GM10248 (cell line): ENCODE measurements at regions not wholly inside any gene's neighbourhood (a gene's known extent, or its start where the extent isn't known, plus 50 kb on each side); places are given as distances from the start of the nearest gene placed in this dataset.

Experiments
- CTCF ChIA-PET: fragments of 300-600 bp; sonication (Branson Sonifier 250); formaldehyde crosslinking; extraction: SDS; loops from one replicate; lab custom pipeline; 2021; ENCODE audit warnings: antibody characterized with exemption; lab: Yijun Ruan, JAX
- POLR2A ChIA-PET: fragments of 350-650 bp; sonication (Branson Sonifier 250); formaldehyde crosslinking; extraction: SDS; loops from one replicate; lab custom pipeline; 2020; ENCODE audit warnings: antibody characterized with exemption; lab: Yijun Ruan, JAX
- DNase-seq: peaks from one replicate; pipeline ENCODE4 v3.0.0; 2012; ENCODE audit errors: extremely low spot score
- TF ChIP-seq, protein P1 (sequence below): IDR thresholded peaks from 2 replicates; pipeline ENCODE4 v1.5.1; 2012; ENCODE audit warnings: mild to moderate bottlenecking, low read depth; ENCODE audit errors: extremely low read depth, missing control alignments, control extremely low read depth

DNA sequence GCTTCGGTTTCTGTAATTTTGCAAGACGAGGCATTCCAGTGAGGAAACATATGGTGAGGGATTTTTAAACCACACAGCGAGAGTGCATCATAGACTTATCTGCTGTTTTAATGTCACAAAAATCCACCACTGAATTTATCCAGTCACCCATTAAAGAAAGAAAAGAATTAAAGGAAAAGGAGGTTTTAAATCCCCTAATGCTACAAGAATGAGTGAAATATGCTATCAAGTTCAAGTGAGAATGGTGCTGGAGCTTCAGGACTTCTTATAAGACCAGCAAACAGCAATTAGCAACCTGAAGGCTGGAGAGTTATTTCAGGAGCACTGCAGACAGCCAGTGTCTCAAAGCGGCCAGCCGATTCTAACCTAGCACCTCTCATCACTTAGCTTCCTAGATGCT lies 439.1 kb upstream of the MGMT start:
- TF ChIP-seq, protein P1, sequence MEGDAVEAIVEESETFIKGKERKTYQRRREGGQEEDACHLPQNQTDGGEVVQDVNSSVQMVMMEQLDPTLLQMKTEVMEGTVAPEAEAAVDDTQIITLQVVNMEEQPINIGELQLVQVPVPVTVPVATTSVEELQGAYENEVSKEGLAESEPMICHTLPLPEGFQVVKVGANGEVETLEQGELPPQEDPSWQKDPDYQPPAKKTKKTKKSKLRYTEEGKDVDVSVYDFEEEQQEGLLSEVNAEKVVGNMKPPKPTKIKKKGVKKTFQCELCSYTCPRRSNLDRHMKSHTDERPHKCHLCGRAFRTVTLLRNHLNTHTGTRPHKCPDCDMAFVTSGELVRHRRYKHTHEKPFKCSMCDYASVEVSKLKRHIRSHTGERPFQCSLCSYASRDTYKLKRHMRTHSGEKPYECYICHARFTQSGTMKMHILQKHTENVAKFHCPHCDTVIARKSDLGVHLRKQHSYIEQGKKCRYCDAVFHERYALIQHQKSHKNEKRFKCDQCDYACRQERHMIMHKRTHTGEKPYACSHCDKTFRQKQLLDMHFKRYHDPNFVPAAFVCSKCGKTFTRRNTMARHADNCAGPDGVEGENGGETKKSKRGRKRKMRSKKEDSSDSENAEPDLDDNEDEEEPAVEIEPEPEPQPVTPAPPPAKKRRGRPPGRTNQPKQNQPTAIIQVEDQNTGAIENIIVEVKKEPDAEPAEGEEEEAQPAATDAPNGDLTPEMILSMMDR: no peak
- CTCF ChIA-PET: interaction anchor here (1.0 kb wide), 1 partner anchor 930 kb away, joined by 3 read pairs; no protein-coding TSS in a partner anchor
- no peak for DNase-seq
- POLR2A ChIA-PET: no interaction called here

DNA sequence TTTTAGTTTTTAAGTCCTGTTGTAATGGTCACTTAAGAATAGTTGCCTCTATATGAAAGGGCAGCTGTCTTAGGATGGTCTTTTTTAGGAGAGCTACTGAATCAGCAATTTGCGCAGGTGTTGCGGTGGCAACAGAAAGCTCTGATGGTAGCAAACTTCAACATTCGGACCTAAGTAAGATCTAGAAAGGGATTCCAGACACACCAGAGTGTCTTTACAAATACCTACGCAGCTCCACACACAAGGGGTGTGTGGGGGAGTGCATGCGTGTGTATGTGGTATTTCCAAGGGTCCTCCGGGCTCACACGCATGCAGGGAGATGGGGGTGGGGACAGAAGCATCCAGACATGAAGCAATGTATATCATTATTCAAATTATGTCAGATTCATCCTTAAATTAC lies 438.6 kb upstream of the MGMT start:
- CTCF ChIA-PET: interaction anchor here (1.0 kb wide), 1 partner anchor 929 kb away, joined by 3 read pairs; no protein-coding TSS in a partner anchor
- DNase-seq: no peak
- TF ChIP-seq, protein P1: no peak
- POLR2A ChIA-PET: no interaction called here

DNA sequence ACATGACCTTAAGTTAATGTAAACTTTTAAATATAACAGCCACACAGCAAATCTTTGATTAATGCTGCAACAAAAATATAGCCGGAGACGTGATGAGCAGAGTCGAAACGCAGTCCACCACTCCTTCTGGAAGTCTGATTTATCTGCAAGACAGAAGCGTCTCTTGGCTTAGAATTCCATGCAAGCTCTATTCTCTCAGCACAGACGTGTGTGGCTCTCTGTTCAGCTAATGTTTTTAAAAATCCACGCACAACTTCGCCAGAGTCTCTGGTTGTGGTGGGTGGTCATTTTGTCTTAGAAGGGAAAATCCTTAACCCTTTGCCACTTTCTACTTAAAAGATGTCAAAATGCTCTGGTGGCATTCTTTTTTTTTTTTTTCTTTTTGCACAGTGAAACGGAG lies 438.0 kb upstream of the MGMT start:
- ChIA-PET CTCF (no interaction called here), POLR2A (no interaction called here)
- no peak for DNase-seq
- TF ChIP-seq, protein P1: no peak

DNA sequence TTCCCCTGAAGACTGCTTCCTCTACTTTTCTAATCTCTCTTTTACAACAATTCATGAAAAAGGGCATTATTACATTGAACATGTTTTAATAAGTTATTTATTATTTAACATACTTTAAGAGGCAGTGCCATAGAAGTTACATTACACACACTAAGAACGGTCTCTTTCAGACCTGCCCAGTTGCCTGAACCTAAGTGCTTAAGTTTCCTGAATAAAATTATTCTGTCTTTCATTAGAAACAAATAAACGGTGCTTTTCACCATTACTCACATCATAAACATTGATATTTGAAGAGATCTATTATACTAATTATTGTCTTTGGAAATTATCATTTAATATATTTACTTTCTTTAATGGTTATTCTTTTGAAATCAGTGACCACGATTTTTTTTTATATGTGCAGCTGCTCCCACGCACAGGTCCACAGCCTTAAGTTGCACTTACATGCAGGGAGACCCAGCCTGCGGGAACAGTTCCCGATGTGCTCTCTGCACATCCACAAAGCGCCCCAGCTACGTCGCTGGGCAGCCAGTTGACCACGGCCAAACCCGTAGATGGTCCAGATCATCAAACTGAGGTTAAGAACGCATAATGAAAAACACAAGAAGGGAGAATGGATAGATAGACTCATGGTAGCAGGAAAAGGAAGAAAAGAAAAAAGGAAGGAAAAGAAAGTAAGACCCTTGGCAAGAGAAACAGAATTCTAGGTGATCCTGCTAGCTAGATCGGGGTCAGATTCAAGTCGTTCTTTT lies 437.0 kb upstream of the MGMT start:
- CTCF ChIA-PET: no interaction called here
- POLR2A ChIA-PET: no interaction called here
- TF ChIP-seq, protein P1: no peak
- no peak for DNase-seq

DNA sequence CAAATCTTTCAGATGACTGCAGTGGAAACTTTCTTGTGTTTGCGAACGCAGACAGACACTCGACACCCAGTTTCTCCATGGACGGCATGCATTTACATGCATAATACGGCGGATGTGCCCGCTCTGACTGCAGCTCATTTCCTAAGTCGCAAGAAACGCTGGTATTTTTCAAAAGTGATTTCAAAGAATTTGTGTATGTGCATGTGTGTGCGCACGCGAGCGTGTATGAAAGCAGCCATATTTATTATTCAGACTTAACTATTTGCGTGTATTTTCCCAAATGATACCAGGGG lies 436.5 kb upstream of the MGMT start:
- POLR2A ChIA-PET: no interaction called here
- TF ChIP-seq, protein P1: no peak
- no peak for DNase-seq
- CTCF ChIA-PET: interaction anchor here (0.8 to 2.0 kb wide), 4 partner anchors 12 to 1097 kb away, joined by 3 to 9 read pairs (median 4); no protein-coding TSS in a partner anchor

DNA sequence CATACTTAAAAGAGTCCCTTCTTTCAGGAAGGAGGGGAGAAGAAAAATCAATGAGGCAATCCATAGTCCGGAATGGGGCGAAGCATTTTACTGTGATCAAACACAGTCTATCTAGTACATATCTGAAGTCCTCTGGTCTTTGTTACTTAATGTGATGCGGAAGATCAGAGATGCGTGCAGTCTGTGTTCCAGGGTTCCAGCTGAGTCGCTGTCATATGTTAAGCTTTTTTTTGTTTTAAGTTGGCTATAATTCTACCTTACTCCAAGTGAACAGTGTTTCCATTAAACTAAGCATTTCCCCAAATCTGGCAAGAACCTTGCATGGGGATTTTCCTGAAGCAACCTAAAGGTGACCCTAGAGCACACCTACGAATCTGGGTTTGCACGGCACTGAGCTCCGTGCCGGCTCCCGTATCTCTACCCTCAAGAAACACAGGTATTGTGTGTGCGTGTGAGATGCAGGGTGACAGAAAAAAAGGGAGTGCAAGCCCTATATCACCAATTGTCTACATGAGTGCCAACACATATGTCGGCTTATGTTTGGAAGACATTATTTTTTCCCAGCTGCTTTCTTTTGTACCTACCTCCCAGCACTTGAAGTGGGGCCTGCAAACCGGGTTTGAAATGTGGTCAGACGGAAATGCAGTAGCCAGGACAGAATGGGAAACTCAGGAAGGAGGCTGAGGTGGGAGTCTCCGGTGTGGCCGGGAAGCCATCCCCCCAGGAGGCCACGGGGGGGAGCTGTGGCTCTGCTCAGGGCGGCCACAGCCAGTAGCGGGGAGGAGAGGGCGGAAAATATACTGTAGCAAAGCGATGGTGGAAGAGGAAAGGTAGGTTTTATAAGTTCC lies 435.8 kb upstream of the MGMT start:
- peak; percentile 69 for DNase-seq
- CTCF ChIA-PET: interaction anchor here (0.8 to 2.0 kb wide), 10 partner anchors 9 to 1096 kb away, joined by 3 to 9 read pairs (median 3); partner anchors contain the start of gene C10orf143
- TF ChIP-seq, protein P1: peak; percentile 73
- POLR2A ChIA-PET: no interaction called here
